Stimulated activated naive CD8-positive, alpha-beta T cell treated with anti-CD3 and anti-CD28 coated beads, Interleukin-15, Interleukin-2, amounts not matched to agents 100 U/mL and 50 U/mL, for 24 hours (primary cell): ENCODE measurements at regions not wholly inside any gene's neighbourhood (a gene's known extent, or its start where the extent isn't known, plus 50 kb on each side); places are given as distances from the start of the nearest gene placed in this dataset.
"Not testable (repeated sequence)": the region's sequence is repeated elsewhere in the genome, so short reads cannot be mapped to it uniquely, and the experiment has no call there.

ENCODE experiments used
- ATAC-seq: fragments of 150-1000 bp; cut with Tn5 transposase; one replicate; pipeline ENCODE4 v1.10.0; 2021
- DNase-seq: peaks from one replicate; pipeline ENCODE4 v3.0.0; 2021

DNA sequence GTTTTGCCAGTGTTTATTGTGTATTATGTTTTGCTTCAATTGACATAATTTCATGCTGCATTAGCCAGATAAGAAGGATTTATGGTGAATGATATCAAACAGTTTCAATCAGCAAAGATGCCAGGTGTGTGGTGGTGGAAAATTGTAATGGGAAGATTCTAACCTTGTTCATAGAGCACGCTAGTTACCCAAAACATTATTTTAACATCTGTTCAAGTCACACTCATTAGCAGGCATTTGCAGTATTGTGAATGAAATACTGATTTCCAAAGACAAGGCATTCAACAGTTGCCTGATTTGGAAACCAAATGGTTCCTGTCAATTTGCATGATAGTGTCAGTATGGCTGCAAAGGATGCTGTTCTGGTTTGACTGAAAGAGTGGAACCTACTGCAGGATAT, 129.7 kb downstream of the EPC1 start:
- ATAC-seq: no peak
- no peak for DNase-seq

- not testable (repeated sequence) for ATAC-seq
These were observed 133.1 kb downstream of the EPC1 start for GRCh38 chr10:32213838-32214237.

GRCh38 chr10:32211046-32211363, 136.0 kb downstream of the EPC1 start:
- ATAC-seq (no peak), DNase-seq (no peak)

More at GRCh38 chr10:32213838-32214237, 133.1 kb downstream of the EPC1 start:
- not testable (repeated sequence) for DNase-seq

GRCh38 chr10:32210306-32211045, 136.5 kb downstream of the EPC1 start:
- ATAC-seq: peak; percentile 49
- DNase-seq: peak; percentile 36

- not testable (repeated sequence) for ATAC-seq, DNase-seq
These were observed 139.0 kb downstream of the EPC1 start for GRCh38 chr10:32208005-32208404.

DNA sequence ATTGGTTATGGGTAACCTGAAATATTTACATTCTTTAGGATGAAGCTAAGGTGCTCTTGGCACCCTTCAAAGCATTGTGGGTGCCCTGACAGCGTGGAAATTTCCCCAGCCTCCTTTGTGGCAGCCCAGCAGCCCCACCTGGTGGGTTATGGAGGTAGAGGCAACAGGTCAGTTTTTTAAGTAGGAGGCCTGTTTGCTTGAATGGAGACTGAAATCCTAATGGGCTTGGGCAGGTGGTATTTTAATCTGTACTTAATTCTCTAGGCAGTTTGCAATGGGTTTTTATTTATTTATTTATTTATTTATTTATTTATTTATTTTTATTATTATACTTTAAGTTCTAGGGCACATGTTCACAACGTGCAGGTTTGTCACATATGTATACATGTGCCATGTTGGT, 139.4 kb downstream of the EPC1 start:
- peak; percentile 67 for DNase-seq
- peak; percentile 63 for ATAC-seq

- ATAC-seq: no peak
These were observed 141.3 kb downstream of the EPC1 start for GRCh38 chr10:32205670-32206069.

GRCh38 chr10:32204606-32205005, 142.4 kb downstream of the EPC1 start:
- no peak for DNase-seq
- no peak for ATAC-seq

More at GRCh38 chr10:32205670-32206069, 141.3 kb downstream of the EPC1 start:
- DNase-seq: no peak

DNA sequence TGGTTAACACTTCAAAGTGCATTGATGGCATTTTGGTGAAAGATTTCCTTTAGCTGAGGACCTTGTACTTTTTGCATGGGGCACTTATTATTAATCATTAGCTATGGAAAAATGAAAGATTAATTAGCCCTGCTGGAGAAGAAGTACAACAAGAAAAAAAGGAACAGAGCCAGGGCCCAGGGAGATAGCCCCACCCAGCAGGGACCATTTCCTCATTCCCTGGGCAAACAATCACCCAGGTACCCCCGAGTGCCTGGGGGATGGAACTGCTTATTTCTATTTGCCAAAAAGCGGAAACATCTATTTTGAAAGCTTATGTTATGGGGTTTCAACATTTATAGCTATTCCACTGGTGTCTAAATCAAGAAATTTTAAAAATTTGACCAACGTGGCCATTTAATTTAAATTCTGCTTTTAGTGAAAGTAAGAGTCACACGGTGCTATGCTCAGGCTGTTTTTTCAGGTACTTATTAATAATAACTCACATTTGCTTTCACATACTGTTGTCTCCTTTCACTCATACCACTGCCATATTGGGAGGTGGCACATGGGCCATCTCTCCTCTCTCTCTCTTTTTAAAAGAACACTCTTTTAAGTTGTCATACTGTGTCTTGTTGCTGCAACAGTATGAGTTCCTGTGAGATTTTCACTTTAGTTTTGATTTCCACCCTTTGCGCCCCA, 143.6 kb upstream of the KIF5B start:
- DNase-seq (no peak), ATAC-seq (no peak)

- DNase-seq (no peak), ATAC-seq (no peak)
These were observed 141.2 kb upstream of the KIF5B start for GRCh38 chr10:32197423-32197822.

DNA sequence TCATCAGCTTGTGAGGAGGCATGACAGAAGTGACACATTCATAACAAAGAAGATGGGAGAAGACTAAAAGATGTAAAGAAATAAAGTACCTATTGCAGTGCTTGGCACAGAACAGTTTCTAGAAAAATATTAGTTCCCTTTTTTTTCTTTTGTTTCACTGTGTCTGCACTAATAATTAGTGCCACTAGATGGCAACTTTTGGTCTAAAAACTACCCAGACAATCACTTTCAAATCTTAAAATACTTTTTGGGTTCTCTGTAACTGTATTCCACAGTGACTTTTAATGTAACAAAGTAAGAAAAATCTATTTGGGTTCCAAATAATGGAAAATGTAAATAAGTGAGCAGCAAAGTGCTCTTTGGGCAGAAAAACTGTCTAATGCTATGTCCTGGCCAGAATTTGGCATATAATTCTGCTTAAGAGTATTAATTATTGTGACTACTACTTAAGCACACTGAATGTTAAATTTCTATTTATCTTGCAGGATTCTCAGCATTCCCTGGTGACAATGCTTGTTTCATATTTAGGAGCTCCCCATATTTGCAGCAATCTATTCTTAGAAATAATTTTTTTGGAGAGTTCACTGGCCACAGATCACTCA, 134.8 kb upstream of the KIF5B start:
- ATAC-seq (no peak), DNase-seq (no peak)

DNA sequence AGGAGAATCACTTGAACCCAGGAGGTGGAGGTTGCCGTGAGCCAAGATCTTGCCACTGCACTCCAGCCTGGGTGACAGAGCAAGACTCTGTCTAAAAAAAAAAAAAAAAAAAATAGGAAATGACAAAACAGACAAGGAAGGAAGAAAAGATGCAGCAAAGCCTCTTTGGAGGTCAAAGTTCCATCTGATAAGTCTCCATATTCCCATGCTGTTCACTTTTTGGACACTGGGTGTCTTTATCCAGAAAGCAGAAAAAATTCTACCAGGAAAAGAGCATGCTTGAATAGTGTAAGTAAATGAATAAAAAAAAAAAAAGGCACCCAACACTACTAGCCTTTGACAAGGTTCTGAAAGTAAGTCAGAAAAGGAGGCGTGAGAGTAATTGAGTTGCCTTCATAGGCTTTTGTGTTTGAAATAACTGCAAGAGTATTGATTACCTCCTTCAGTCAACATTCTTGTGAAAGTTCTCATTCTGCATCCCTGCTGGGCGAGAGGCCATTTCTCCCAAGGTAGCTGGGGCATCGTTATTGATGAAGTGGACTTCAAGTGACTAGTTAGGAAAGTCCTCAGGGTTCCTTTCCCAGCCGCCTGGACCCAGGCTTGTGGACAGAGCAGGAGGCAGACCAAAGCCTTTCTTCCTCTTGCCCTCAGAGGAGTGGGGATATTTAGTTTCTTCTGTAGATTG, 133.3 kb upstream of the KIF5B start:
- ATAC-seq (no peak), DNase-seq (no peak)

DNA sequence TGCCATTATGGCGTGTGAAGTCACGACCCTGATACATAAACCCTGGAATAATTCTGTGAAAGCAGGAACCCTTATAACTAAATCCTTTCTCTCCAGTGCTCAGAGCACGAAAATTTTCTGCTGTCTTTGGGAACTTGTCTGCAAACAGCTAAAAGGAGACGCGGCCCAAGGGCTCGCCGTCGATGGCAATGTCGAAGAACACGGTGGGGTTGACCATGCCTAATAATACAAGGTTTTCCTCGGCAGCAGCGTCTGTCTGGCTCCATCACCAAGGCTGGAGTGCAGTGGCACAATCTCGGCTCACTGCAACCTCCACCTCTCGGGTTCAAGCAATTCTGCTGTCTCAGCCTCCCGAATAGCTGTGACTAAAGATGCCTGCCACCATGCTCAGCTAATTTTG, 132.4 kb upstream of the KIF5B start:
- DNase-seq, ATAC-seq: not testable (repeated sequence)

DNA sequence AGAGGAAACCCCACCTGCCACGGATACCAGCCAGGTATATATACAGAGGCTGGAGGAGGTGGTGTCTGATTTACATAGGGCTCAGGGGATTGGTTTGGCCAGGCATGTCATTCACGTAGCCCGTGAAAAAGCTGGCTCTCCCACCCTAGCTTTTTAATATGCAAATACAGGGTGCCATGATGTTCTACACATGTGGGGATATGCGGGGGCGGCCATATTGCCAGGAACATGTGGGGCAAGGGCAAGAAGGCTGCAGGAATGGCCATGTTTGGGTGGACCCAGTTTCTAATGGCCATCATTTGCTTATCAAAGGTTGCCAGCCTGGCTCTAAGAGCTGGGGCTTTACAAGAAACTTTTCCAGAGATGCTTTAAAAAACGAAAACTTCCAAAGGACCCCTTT, 131.5 kb upstream of the KIF5B start:
- DNase-seq: no peak
- ATAC-seq: no peak

DNA sequence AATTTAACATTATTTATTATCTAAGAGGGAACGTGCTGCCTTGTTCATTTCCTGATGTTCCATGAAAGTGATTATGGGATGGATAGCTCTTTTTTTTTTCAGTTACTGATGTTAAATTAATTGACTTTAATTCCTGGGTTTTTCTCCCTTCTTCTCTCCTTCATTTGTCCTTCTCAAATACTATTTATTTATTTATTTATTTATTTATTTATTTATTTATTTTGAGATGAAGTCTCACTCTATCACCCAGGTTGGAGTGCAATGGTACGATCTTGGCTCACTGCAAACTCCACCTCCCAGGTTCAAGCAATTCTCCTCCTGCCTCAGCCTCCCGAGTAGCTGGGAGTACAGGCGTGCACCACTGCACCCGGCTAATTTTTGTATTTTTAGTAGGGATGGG, 127.4 kb upstream of the KIF5B start:
- not testable (repeated sequence) for ATAC-seq, DNase-seq

DNA sequence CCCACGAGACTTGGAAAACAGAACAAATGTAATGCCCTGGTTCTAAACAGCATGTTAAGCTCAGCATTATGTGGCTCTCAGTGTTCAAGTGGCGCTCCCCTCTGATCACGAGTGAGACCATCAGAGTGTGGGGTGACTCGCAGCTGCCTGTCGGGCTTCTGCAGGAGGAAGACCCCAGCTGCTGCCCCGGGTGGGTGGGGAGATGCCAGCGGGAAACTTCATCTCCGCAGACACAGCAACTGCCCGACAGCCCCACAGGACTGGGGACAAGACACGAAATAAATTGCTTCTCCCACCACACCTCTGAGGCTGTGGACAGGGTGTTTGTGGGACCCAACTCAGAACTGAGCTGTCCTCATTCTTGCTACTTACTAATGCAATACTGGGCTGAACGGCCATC, 126.3 kb upstream of the KIF5B start:
- no peak for DNase-seq
- no peak for ATAC-seq

DNA sequence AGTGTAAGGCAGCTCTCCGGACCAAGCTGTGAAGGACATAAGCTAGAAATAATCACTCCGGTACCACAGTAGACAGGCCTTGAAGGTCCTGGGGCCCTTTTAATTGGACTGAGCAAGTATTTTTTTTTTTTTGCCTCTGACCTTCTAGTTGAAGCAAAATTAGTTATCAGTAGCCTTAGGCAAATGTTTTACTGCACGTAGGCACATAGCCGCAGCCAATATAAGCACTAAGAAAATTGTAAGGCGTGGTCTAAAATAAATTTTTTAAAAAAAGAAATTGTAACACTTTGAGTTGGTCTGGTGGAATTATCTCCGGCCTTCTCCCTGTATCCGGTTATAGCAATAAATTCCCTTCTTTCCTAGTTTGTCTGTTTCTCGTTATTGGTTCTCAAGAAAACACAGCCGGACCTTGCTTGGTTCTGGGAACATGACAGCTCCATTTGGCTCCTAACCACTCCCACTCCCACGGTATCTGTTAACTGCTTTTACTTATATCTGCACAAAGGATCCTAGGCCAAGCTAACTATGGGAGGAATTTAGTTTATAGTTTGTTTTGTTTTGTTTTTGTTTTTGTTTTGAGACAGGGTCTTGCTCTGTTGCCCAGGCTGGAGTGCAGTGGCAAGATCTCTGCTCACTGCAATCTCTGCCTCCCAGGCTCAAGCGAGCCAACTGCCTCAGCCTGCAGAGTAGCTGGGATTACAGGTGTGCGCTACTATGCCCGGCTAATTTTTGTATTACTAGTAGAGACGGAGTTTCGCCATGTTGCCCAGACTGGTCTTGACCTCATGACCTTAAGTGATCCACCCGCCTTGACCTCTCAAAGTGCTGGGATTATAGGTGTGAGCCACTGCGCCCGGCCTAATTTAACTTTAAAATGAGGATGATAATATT, 124.4 kb upstream of the KIF5B start:
- DNase-seq (no peak), ATAC-seq (no peak)

GRCh38 chr10:32179836-32180235, 123.6 kb upstream of the KIF5B start:
- ATAC-seq (no peak), DNase-seq (no peak)

- not testable (repeated sequence) for ATAC-seq, DNase-seq
These were observed 121.4 kb upstream of the KIF5B start for GRCh38 chr10:32177594-32177993.

DNA sequence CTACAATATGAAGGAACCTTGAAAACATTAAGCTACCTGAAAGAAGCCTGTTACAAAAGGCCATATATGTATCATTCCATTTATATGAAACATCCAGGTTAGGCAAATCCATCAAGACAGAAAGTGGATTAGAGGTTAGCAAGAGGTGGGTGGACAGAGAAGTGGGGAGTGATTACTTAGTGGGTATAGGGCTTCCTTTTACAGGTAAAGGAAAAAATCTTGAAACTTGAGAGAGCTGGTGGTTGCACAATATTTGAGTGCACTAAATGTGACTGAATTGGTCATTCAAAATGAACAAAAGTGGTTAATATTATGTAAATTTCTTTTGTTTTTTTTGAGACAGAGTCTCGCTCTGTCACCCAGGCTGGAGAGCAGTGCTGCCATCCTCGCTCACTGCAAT, 119.4 kb upstream of the KIF5B start:
- no peak for ATAC-seq

GRCh38 chr10:32174349-32174893, 118.2 kb upstream of the KIF5B start:
- no peak for DNase-seq
- ATAC-seq: no peak

More for the DNA sequence above, 119.4 kb upstream of the KIF5B start:
- no peak for DNase-seq
